Effector memory CD4-positive, alpha-beta T cell (primary cell): ENCODE measurements at regions not wholly inside any gene's neighbourhood (a gene's known extent, or its start where the extent isn't known, plus 50 kb on each side); places are given as distances from the start of the nearest gene placed in this dataset.
"Not testable (repeated sequence)": the region's sequence is repeated elsewhere in the genome, so short reads cannot be mapped to it uniquely, and the experiment has no call there.

ENCODE experiments used
- DNase-seq, 3 donors: peaks; one replicate each; pipeline ENCODE4 v3.0.0-alpha.2; 2020
- H3K27ac ChIP-seq: 2 replicates; pipeline ENCODE4 v1.7.0; 2013; ENCODE audit warnings: mild to moderate bottlenecking, low read length, moderate library complexity; ENCODE audit not compliant: insufficient read depth, poor library complexity, severe bottlenecking
- H3K27me3 ChIP-seq: replicated peaks from 2 replicates; pipeline ENCODE4 v1.7.0; 2013; ENCODE audit warnings: mild to moderate bottlenecking, low read length; ENCODE audit not compliant: insufficient read depth, control insufficient read depth, poor library complexity, severe bottlenecking
- H3K36me3 ChIP-seq: 2 replicates; pipeline ENCODE4 v1.7.0; 2013; ENCODE audit warnings: mild to moderate bottlenecking, low read length, moderate library complexity; ENCODE audit not compliant: control insufficient read depth, insufficient read depth
- H3K4me1 ChIP-seq: 2 replicates; pipeline ENCODE4 v1.7.0; 2013; ENCODE audit warnings: low read length, mild to moderate bottlenecking; ENCODE audit not compliant: control insufficient read depth, insufficient read depth, poor library complexity, severe bottlenecking
- H3K4me3 ChIP-seq: 2 replicates; pipeline ENCODE4 v1.7.0; 2013; ENCODE audit warnings: low read length, low read depth, mild to moderate bottlenecking; ENCODE audit not compliant: insufficient read depth, poor library complexity, severe bottlenecking
- H3K9me3 ChIP-seq: 2 replicates; pipeline ENCODE4 v1.7.0; 2013; ENCODE audit warnings: mild to moderate bottlenecking, low read length, moderate library complexity; ENCODE audit not compliant: control insufficient read depth

- Histone ChIP-seq H3K36me3 (no peaks in the 10 kb centered on the region), H3K4me1 (no peaks in the 10 kb centered on the region), H3K27ac (no peak overlapping the region), H3K9me3 (no peaks in the 10 kb centered on the region), H3K27me3 (no peaks in the 10 kb centered on the region), H3K4me3 (no peak overlapping the region)
- no peak for DNase-seq
These were observed 209.2 kb upstream of the GATA6 start for GRCh38 chr18:21960189-21960588.

- H3K4me3 ChIP-seq = no peak overlapping the region
- DNase-seq = no peak
- H3K36me3 ChIP-seq = no peaks in the 10 kb centered on the region
- H3K4me1 ChIP-seq = no peaks in the 10 kb centered on the region
- no peaks in the 10 kb centered on the region for H3K9me3 ChIP-seq
- H3K27me3 ChIP-seq = no peaks in the 10 kb centered on the region
- no peak overlapping the region for H3K27ac ChIP-seq
These were observed 206.1 kb upstream of the GATA6 start for GRCh38 chr18:21963336-21963735.

- Histone ChIP-seq H3K27ac (no peak overlapping the region), H3K4me3 (no peak overlapping the region), H3K36me3 (no peaks in the 10 kb centered on the region), H3K4me1 (no peaks in the 10 kb centered on the region), H3K27me3 (no peaks in the 10 kb centered on the region), H3K9me3 (no peaks in the 10 kb centered on the region)
- no peak for DNase-seq
These were observed 201.1 kb upstream of the GATA6 start for GRCh38 chr18:21968338-21968737.

GRCh38 chr18:21972281-21972680 is 197.1 kb upstream of the GATA6 start:
- no peak for DNase-seq
- Histone ChIP-seq H3K27me3 (no peaks in the 10 kb centered on the region), H3K4me3 (no peak overlapping the region), H3K36me3 (no peaks in the 10 kb centered on the region), H3K4me1 (no peaks in the 10 kb centered on the region), H3K27ac (no peak overlapping the region), H3K9me3 (no peaks in the 10 kb centered on the region)

GRCh38 chr18:21975954-21976353 is 193.4 kb upstream of the GATA6 start:
- not testable (repeated sequence) for H3K4me1 ChIP-seq, H3K4me3 ChIP-seq, H3K27ac ChIP-seq, H3K36me3 ChIP-seq, H3K27me3 ChIP-seq, H3K9me3 ChIP-seq, DNase-seq

- Histone ChIP-seq H3K27ac (no peak overlapping the region), H3K4me3 (no peak overlapping the region), H3K36me3 (no peaks in the 10 kb centered on the region), H3K4me1 (no peaks in the 10 kb centered on the region), H3K9me3 (no peaks in the 10 kb centered on the region), H3K27me3 (no peaks in the 10 kb centered on the region)
- DNase-seq = no peak
These were observed 190.7 kb upstream of the GATA6 start for GRCh38 chr18:21978546-21979170.

GRCh38 chr18:21979171-21979560 is 190.2 kb upstream of the GATA6 start:
- Histone ChIP-seq H3K36me3 (no peaks in the 10 kb centered on the region), H3K4me3 (no peak overlapping the region), H3K27me3 (no peaks in the 10 kb centered on the region), H3K4me1 (no peaks in the 10 kb centered on the region), H3K27ac (no peak overlapping the region), H3K9me3 (no peaks in the 10 kb centered on the region)
- DNase-seq = no peak

GRCh38 chr18:21979759-21980158 is 189.6 kb upstream of the GATA6 start:
- no peaks in the 10 kb centered on the region for H3K27me3 ChIP-seq
- no peak for DNase-seq
- no peaks in the 10 kb centered on the region for H3K4me1 ChIP-seq
- no peak overlapping the region for H3K4me3 ChIP-seq
- no peaks in the 10 kb centered on the region for H3K9me3 ChIP-seq
- no peak overlapping the region for H3K27ac ChIP-seq
- no peaks in the 10 kb centered on the region for H3K36me3 ChIP-seq

GRCh38 chr18:21980744-21981143 is 188.6 kb upstream of the GATA6 start:
- Histone ChIP-seq H3K36me3 (no peaks in the 10 kb centered on the region), H3K4me1 (no peaks in the 10 kb centered on the region), H3K27me3 (no peaks in the 10 kb centered on the region), H3K4me3 (no peak overlapping the region), H3K27ac (no peak overlapping the region), H3K9me3 (no peaks in the 10 kb centered on the region)
- DNase-seq = no peak

- not testable (repeated sequence) for H3K27me3 ChIP-seq, DNase-seq, H3K36me3 ChIP-seq, H3K4me3 ChIP-seq, H3K4me1 ChIP-seq, H3K27ac ChIP-seq, H3K9me3 ChIP-seq
These were observed 187.9 kb upstream of the GATA6 start for GRCh38 chr18:21981489-21981888.
